GM12891 (cell line): ENCODE measurements at regions not wholly inside any gene's neighbourhood (a gene's known extent, or its start where the extent isn't known, plus 50 kb on each side); places are given as distances from the start of the nearest gene placed in this dataset.

Experiments used
- POLR2A ChIP-seq: IDR thresholded peaks from 2 replicates; pipeline ENCODE4 v1.6.1; 2011; ENCODE audit warnings: low read depth, low read length, control low read depth
- POLR2AphosphoS5 ChIP-seq: IDR thresholded peaks from 2 replicates; pipeline ENCODE4 v1.6.1; 2011; ENCODE audit warnings: low read depth, low read length, control low read depth
- POU2F2 ChIP-seq: IDR thresholded peaks from 2 replicates; pipeline ENCODE4 v1.6.1; 2011; ENCODE audit warnings: low read depth, mild to moderate bottlenecking, control low read depth, low read length, moderate library complexity
- SPI1 ChIP-seq: IDR thresholded peaks from 2 replicates; pipeline ENCODE4 v1.6.1; 2011; ENCODE audit warnings: low read depth, low read length, control low read depth
- TAF1 ChIP-seq: IDR thresholded peaks from 2 replicates; pipeline ENCODE4 v1.6.1; 2011; ENCODE audit warnings: low read depth, low read length, control low read depth

DNA sequence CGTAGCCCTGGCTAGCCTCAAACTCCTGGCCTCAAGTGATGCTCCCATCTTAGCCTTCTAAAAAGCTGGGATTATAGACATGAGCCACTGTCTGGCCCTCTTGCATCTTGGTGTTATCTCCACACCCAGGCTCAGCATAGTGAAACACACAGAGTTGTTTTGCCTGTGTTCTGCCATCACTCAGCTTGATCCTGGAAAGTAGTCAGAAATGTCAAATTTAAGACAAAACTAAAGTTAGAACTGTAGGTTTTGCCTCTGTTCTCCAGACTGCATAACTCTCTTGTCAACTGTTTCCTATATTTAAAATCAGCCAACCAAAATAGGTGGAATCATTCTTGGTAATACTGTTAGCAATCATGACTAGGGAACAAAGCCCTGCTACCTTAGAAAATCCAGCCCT lies 72.1 kb upstream of the GULP1 start:
- no peak for TF ChIP-seq POLR2A
- no peak for TF ChIP-seq POLR2AphosphoS5
- no peak for TF ChIP-seq TAF1
- no peak for TF ChIP-seq SPI1
- TF ChIP-seq POU2F2, result no peak
